ENCODE measurements at regions not wholly inside any gene's neighbourhood (a gene's known extent, or its start where the extent isn't known, plus 50 kb on each side); places are given as distances from the start of the nearest gene placed in this dataset.

GRCh38 chr3:150106740-150107428 lies 136.2 kb upstream of the PFN2 start:
- H3K4me3 ChIP-seq (ENCODE audit: low read length) = no peak overlapping the region
- TF ChIP-seq CTCF (conservative IDR thresholded peaks at IDR 0.05; ENCODE audit: low read length) = no peak
- DNase-seq (ENCODE audit: low read depth) = peak; percentile 100

- peak; percentile 72 for DNase-seq (ENCODE audit: low read depth)
- no peak for TF ChIP-seq CTCF (conservative IDR thresholded peaks at IDR 0.05; ENCODE audit: low read length)
- H3K4me3 ChIP-seq (ENCODE audit: low read length) = no peak overlapping the region
Observed at GRCh38 chr3:150105886-150106612, 135.4 kb upstream of the PFN2 start.

GRCh38 chr3:150105025-150105424 lies 134.3 kb upstream of the PFN2 start:
- DNase-seq (ENCODE audit: low read depth) = no peak
- TF ChIP-seq CTCF (conservative IDR thresholded peaks at IDR 0.05; ENCODE audit: low read length) = no peak
- no peak overlapping the region for H3K4me3 ChIP-seq (ENCODE audit: low read length)

- no peak for TF ChIP-seq CTCF (conservative IDR thresholded peaks at IDR 0.05; ENCODE audit: low read length)
- DNase-seq (ENCODE audit: low read depth) = peak; percentile 77
- no peak overlapping the region for H3K4me3 ChIP-seq (ENCODE audit: low read length)
Observed at GRCh38 chr3:150104564-150104963, 133.9 kb upstream of the PFN2 start.

GRCh38 chr3:150101016-150101415 lies 130.3 kb upstream of the PFN2 start:
- peak; percentile 41 for DNase-seq (ENCODE audit: low read depth)
- no peak overlapping the region for H3K4me3 ChIP-seq (ENCODE audit: low read length)
- no peak for TF ChIP-seq CTCF (conservative IDR thresholded peaks at IDR 0.05; ENCODE audit: low read length)

GRCh38 chr3:150098621-150099020 lies 127.9 kb upstream of the PFN2 start:
- DNase-seq (ENCODE audit: low read depth) = no peak
- no peak for TF ChIP-seq CTCF (conservative IDR thresholded peaks at IDR 0.05; ENCODE audit: low read length)
- no peak overlapping the region for H3K4me3 ChIP-seq (ENCODE audit: low read length)

GRCh38 chr3:150097588-150097890 lies 126.8 kb upstream of the PFN2 start:
- no peak for TF ChIP-seq CTCF (conservative IDR thresholded peaks at IDR 0.05; ENCODE audit: low read length)
- no peak overlapping the region for H3K4me3 ChIP-seq (ENCODE audit: low read length)
- DNase-seq (ENCODE audit: low read depth) = peak; percentile 79

All from AG10803 (cell line).